ENCODE measurements at regions not wholly inside any gene's neighbourhood (a gene's known extent, or its start where the extent isn't known, plus 50 kb on each side); places are given as distances from the start of the nearest gene placed in this dataset.

- Histone ChIP-seq H3K27ac (ENCODE audit: low read depth, low read length) (no peak overlapping the region), H3K9me3 (ENCODE audit: control insufficient read depth in 1 of 2, low read length in 2 of 2) (no peaks in the 10 kb centered on the region), H3K36me3 (ENCODE audit: insufficient read depth, low read length) (no peaks in the 10 kb centered on the region), H3K4me1 (ENCODE audit: insufficient read depth, low read length) (no peaks in the 10 kb centered on the region), H3K4me3 (ENCODE audit: low read length in 2 of 2) (no peak overlapping the region), H3K27me3 (ENCODE audit: insufficient read depth, low read length) (no peaks in the 10 kb centered on the region)
- Mint-ChIP-seq H3K4me1 (no peaks in the 10 kb centered on the region), H3K4me3 (no peak overlapping the region), H3K27me3 (peaks cover 0 to 4% of the 10 kb centered on the region in 2 donors), H3K36me3 (no peaks in the 10 kb centered on the region), H3K27ac (no peak overlapping the region), H3K9me3 (peaks cover 0 to 2% (median 0%) of the 10 kb centered on the region in 8 donors)
- ChIA-PET POLR2A (ENCODE audit: partially characterized antibody) (no interaction called here), CTCF (ENCODE audit: partially characterized antibody) (interaction anchor here (1.4 kb wide), 1 partner anchor 17 kb away, joined by 3 read pairs; no protein-coding TSS in a partner anchor)
- intact Hi-C loops (cut with micrococcal nuclease), result no loop called here
- no peak for DNase-seq
Observed at GRCh38 chr1:87556326-87556725, 227.6 kb downstream of the LMO4 start.

- Histone ChIP-seq H3K4me1 (ENCODE audit: insufficient read depth, low read length) (no peaks in the 10 kb centered on the region), H3K4me3 (ENCODE audit: low read length in 2 of 2) (no peak overlapping the region), H3K9me3 (ENCODE audit: control insufficient read depth in 1 of 2, low read length in 2 of 2) (no peaks in the 10 kb centered on the region), H3K27me3 (ENCODE audit: insufficient read depth, low read length) (no peaks in the 10 kb centered on the region), H3K27ac (ENCODE audit: low read depth, low read length) (no peak overlapping the region), H3K36me3 (ENCODE audit: insufficient read depth, low read length) (no peaks in the 10 kb centered on the region)
- H3K4me3 Mint-ChIP-seq, result no peak overlapping the region
- no peaks in the 10 kb centered on the region for H3K36me3 Mint-ChIP-seq
- H3K27me3 Mint-ChIP-seq, result peaks cover 0 to 4% of the 10 kb centered on the region in 2 donors
- no peaks in the 10 kb centered on the region for H3K4me1 Mint-ChIP-seq
- intact Hi-C loops (cut with micrococcal nuclease), result no loop called here
- POLR2A ChIA-PET (ENCODE audit: partially characterized antibody), result no interaction called here
- CTCF ChIA-PET (ENCODE audit: partially characterized antibody), result no interaction called here
- H3K9me3 Mint-ChIP-seq, result peaks cover 0 to 2% (median 0%) of the 10 kb centered on the region in 8 donors
- DNase-seq, result no peak
- no peak overlapping the region for H3K27ac Mint-ChIP-seq
Observed at GRCh38 chr1:87558921-87559320, 230.2 kb downstream of the LMO4 start.

- Mint-ChIP-seq H3K4me1 (no peaks in the 10 kb centered on the region), H3K9me3 (no peaks in the 10 kb centered on the region), H3K27me3 (peaks cover 0 to 4% of the 10 kb centered on the region in 2 donors), H3K36me3 (no peaks in the 10 kb centered on the region), H3K4me3 (peak overlapping the region in 1 of 8 donors; percentile 21), H3K27ac (no peak overlapping the region)
- H3K27me3 ChIP-seq (ENCODE audit: insufficient read depth, low read length), result no peaks in the 10 kb centered on the region
- H3K9me3 ChIP-seq (ENCODE audit: control insufficient read depth in 1 of 2, low read length in 2 of 2), result no peaks in the 10 kb centered on the region
- no peak overlapping the region for H3K4me3 ChIP-seq (ENCODE audit: low read length in 2 of 2)
- no peaks in the 10 kb centered on the region for H3K36me3 ChIP-seq (ENCODE audit: insufficient read depth, low read length)
- no peak for DNase-seq
- H3K27ac ChIP-seq (ENCODE audit: low read depth, low read length), result no peak overlapping the region
- no peaks in the 10 kb centered on the region for H3K4me1 ChIP-seq (ENCODE audit: insufficient read depth, low read length)
- intact Hi-C loops (cut with micrococcal nuclease), result no loop called here
- POLR2A ChIA-PET (ENCODE audit: partially characterized antibody), result no interaction called here
- CTCF ChIA-PET (ENCODE audit: partially characterized antibody), result no interaction called here
Observed at GRCh38 chr1:87560137-87560536, 231.5 kb downstream of the LMO4 start.

- H3K36me3 Mint-ChIP-seq, result no peaks in the 10 kb centered on the region
- CTCF ChIA-PET (ENCODE audit: partially characterized antibody), result no interaction called here
- no peaks in the 10 kb centered on the region for H3K4me1 Mint-ChIP-seq
- H3K27me3 ChIP-seq (ENCODE audit: insufficient read depth, low read length), result no peaks in the 10 kb centered on the region
- H3K36me3 ChIP-seq (ENCODE audit: insufficient read depth, low read length), result no peaks in the 10 kb centered on the region
- POLR2A ChIA-PET (ENCODE audit: partially characterized antibody), result no interaction called here
- H3K9me3 ChIP-seq (ENCODE audit: control insufficient read depth in 1 of 2, low read length in 2 of 2), result no peaks in the 10 kb centered on the region
- H3K4me3 ChIP-seq (ENCODE audit: low read length in 2 of 2), result no peak overlapping the region
- H3K4me3 Mint-ChIP-seq, result peak overlapping the region in 1 of 8 donors; percentile 21
- no peaks in the 10 kb centered on the region for H3K9me3 Mint-ChIP-seq
- H3K27me3 Mint-ChIP-seq, result peaks cover 0 to 4% of the 10 kb centered on the region in 2 donors
- no peak overlapping the region for H3K27ac ChIP-seq (ENCODE audit: low read depth, low read length)
- no peaks in the 10 kb centered on the region for H3K4me1 ChIP-seq (ENCODE audit: insufficient read depth, low read length)
- H3K27ac Mint-ChIP-seq, result no peak overlapping the region
- no peak for DNase-seq
- intact Hi-C loops (cut with micrococcal nuclease), result no loop called here
Observed at GRCh38 chr1:87560601-87561360, 232.1 kb downstream of the LMO4 start.

GRCh38 chr1:87563211-87563610 is 234.5 kb downstream of the LMO4 start:
- Mint-ChIP-seq H3K27me3 (no peaks in the 10 kb centered on the region), H3K4me3 (no peak overlapping the region), H3K36me3 (no peaks in the 10 kb centered on the region), H3K27ac (no peak overlapping the region), H3K9me3 (no peaks in the 10 kb centered on the region), H3K4me1 (no peaks in the 10 kb centered on the region)
- Histone ChIP-seq H3K27me3 (ENCODE audit: insufficient read depth, low read length) (no peaks in the 10 kb centered on the region), H3K36me3 (ENCODE audit: insufficient read depth, low read length) (no peaks in the 10 kb centered on the region), H3K27ac (ENCODE audit: low read depth, low read length) (no peak overlapping the region), H3K4me1 (ENCODE audit: insufficient read depth, low read length) (no peaks in the 10 kb centered on the region), H3K4me3 (ENCODE audit: low read length in 2 of 2) (no peak overlapping the region), H3K9me3 (ENCODE audit: control insufficient read depth in 1 of 2, low read length in 2 of 2) (no peaks in the 10 kb centered on the region)
- ChIA-PET POLR2A (ENCODE audit: partially characterized antibody) (no interaction called here), CTCF (ENCODE audit: partially characterized antibody) (interaction anchor here (0.6 kb wide), 1 partner anchor 37 kb away, joined by 3 read pairs; no protein-coding TSS in a partner anchor)
- intact Hi-C loops (cut with micrococcal nuclease), result no loop called here
- no peak for DNase-seq

- CTCF ChIA-PET (ENCODE audit: partially characterized antibody), result no interaction called here
- H3K36me3 ChIP-seq (ENCODE audit: insufficient read depth, low read length), result no peaks in the 10 kb centered on the region
- H3K9me3 Mint-ChIP-seq, result no peaks in the 10 kb centered on the region
- no peaks in the 10 kb centered on the region for H3K27me3 Mint-ChIP-seq
- no peaks in the 10 kb centered on the region for H3K36me3 Mint-ChIP-seq
- no peaks in the 10 kb centered on the region for H3K9me3 ChIP-seq (ENCODE audit: control insufficient read depth in 1 of 2, low read length in 2 of 2)
- intact Hi-C loops (cut with micrococcal nuclease), result no loop called here
- no peaks in the 10 kb centered on the region for H3K27me3 ChIP-seq (ENCODE audit: insufficient read depth, low read length)
- POLR2A ChIA-PET (ENCODE audit: partially characterized antibody), result no interaction called here
- DNase-seq, result no peak
- H3K27ac ChIP-seq (ENCODE audit: low read depth, low read length), result no peak overlapping the region
- no peaks in the 10 kb centered on the region for H3K4me1 ChIP-seq (ENCODE audit: insufficient read depth, low read length)
- H3K4me3 ChIP-seq (ENCODE audit: low read length in 2 of 2), result no peak overlapping the region
- no peak overlapping the region for H3K4me3 Mint-ChIP-seq
- no peak overlapping the region for H3K27ac Mint-ChIP-seq
- no peaks in the 10 kb centered on the region for H3K4me1 Mint-ChIP-seq
Observed at GRCh38 chr1:87565861-87566260, 237.2 kb downstream of the LMO4 start.

GRCh38 chr1:87568005-87568404 is 239.3 kb downstream of the LMO4 start:
- H3K27me3 Mint-ChIP-seq, result no peaks in the 10 kb centered on the region
- H3K36me3 ChIP-seq (ENCODE audit: insufficient read depth, low read length), result no peaks in the 10 kb centered on the region
- H3K4me3 Mint-ChIP-seq, result no peak overlapping the region
- ChIA-PET POLR2A (ENCODE audit: partially characterized antibody) (no interaction called here), CTCF (ENCODE audit: partially characterized antibody) (no interaction called here)
- H3K27ac Mint-ChIP-seq, result no peak overlapping the region
- H3K36me3 Mint-ChIP-seq, result no peaks in the 10 kb centered on the region
- H3K27me3 ChIP-seq (ENCODE audit: insufficient read depth, low read length), result no peaks in the 10 kb centered on the region
- no peaks in the 10 kb centered on the region for H3K9me3 ChIP-seq (ENCODE audit: control insufficient read depth in 1 of 2, low read length in 2 of 2)
- DNase-seq, result no peak
- H3K4me1 Mint-ChIP-seq, result no peaks in the 10 kb centered on the region
- no peak overlapping the region for H3K27ac ChIP-seq (ENCODE audit: low read depth, low read length)
- intact Hi-C loops (cut with micrococcal nuclease), result no loop called here
- no peaks in the 10 kb centered on the region for H3K4me1 ChIP-seq (ENCODE audit: insufficient read depth, low read length)
- no peak overlapping the region for H3K4me3 ChIP-seq (ENCODE audit: low read length in 2 of 2)
- no peaks in the 10 kb centered on the region for H3K9me3 Mint-ChIP-seq

Measured in CD4-positive, alpha-beta memory T cell (primary cell).